ENCODE measurements at regions not wholly inside any gene's neighbourhood (a gene's known extent, or its start where the extent isn't known, plus 50 kb on each side); places are given as distances from the start of the nearest gene placed in this dataset.

- TF ChIP-seq CTCF (IDR thresholded peaks at IDR 0.05) (no peak), EP300 (IDR thresholded peaks at IDR 0.05) (no peak), POLR2A (IDR thresholded peaks at IDR 0.05) (no peak), POLR2AphosphoS5 (IDR thresholded peaks at IDR 0.05) (no peak)
Measured at GRCh38 chr2:8489751-8490150, 192.1 kb upstream of the ID2 start.
